A673 (cell line): ENCODE measurements at regions not wholly inside any gene's neighbourhood (a gene's known extent, or its start where the extent isn't known, plus 50 kb on each side); places are given as distances from the start of the nearest gene placed in this dataset.

Experiments used
- EZH2 ChIP-seq: fragments of 200-600 bp; sonication (generic); IDR thresholded peaks from 2 replicates; pipeline ENCODE4 v1.6.1; 2017; ENCODE audit warnings: borderline replicate concordance, low read depth, mild to moderate bottlenecking, mixed read lengths, antibody characterized with exemption, low read length; ENCODE audit not compliant: poor library complexity, severe bottlenecking
- TF ChIP-seq, protein P1 (sequence below): fragments of 300-800, 200-600 bp; sonication (generic); conservative IDR thresholded peaks from 2 replicates; pipeline ENCODE4 v1.5.1; 2017; ENCODE audit warnings: low read depth, mild to moderate bottlenecking, antibody characterized with exemption, low read length, moderate library complexity, mixed read lengths

DNA sequence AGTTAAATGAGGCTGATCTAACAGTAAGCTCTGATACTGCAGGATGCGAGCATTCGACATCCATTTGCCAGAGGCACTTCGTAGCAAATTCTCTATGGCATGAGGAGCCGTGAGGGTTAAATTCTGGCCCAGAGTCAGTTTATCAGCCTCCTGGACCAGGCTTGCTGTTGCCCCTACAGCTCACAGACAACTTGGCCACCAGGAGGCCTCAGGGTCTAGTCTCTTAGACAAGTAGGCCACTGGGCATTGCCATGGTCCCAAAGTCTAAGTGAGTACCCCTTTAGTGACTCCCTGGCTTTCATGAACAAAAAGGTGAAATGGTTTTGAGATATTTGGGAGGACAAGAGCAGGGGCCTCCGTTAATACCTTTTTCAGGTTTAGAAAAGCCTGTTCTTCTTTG is 178.0 kb upstream of the MBL2 start:
- TF ChIP-seq, protein P1, sequence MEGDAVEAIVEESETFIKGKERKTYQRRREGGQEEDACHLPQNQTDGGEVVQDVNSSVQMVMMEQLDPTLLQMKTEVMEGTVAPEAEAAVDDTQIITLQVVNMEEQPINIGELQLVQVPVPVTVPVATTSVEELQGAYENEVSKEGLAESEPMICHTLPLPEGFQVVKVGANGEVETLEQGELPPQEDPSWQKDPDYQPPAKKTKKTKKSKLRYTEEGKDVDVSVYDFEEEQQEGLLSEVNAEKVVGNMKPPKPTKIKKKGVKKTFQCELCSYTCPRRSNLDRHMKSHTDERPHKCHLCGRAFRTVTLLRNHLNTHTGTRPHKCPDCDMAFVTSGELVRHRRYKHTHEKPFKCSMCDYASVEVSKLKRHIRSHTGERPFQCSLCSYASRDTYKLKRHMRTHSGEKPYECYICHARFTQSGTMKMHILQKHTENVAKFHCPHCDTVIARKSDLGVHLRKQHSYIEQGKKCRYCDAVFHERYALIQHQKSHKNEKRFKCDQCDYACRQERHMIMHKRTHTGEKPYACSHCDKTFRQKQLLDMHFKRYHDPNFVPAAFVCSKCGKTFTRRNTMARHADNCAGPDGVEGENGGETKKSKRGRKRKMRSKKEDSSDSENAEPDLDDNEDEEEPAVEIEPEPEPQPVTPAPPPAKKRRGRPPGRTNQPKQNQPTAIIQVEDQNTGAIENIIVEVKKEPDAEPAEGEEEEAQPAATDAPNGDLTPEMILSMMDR, result no peak
- no peak for TF ChIP-seq EZH2
